IPS DF 6.9 (cell line): ENCODE measurements at regions not wholly inside any gene's neighbourhood (a gene's known extent, or its start where the extent isn't known, plus 50 kb on each side); places are given as distances from the start of the nearest gene placed in this dataset.

Source experiments
- DNase-seq: peaks from one replicate; pipeline ENCODE4 v3.0.0-alpha.2; 2013; ENCODE audit warnings: low read depth, low spot score
- H3K27ac ChIP-seq: one replicate; pipeline ENCODE4 v1.5.1; 2013; ENCODE audit warnings: low read length, control low read depth
- H3K27me3 ChIP-seq: 2 replicates; pipeline ENCODE4 v1.6.1; 2013; ENCODE audit warnings: mild to moderate bottlenecking, low read length; ENCODE audit not compliant: control insufficient read depth, insufficient read depth
- H3K36me3 ChIP-seq: 2 replicates; pipeline ENCODE4 v1.6.1; 2013; ENCODE audit warnings: low read length; ENCODE audit not compliant: control insufficient read depth, insufficient read depth
- H3K4me1 ChIP-seq: 2 replicates; pipeline ENCODE4 v1.6.1; 2013; ENCODE audit warnings: low read length; ENCODE audit not compliant: control insufficient read depth, insufficient read depth
- H3K4me3 ChIP-seq: 2 replicates; pipeline ENCODE4 v1.5.1; 2013; ENCODE audit warnings: mild to moderate bottlenecking, low read length
- H3K9me3 ChIP-seq: 2 replicates; pipeline ENCODE4 v1.6.1; 2013; ENCODE audit warnings: low read length, inconsistent platforms; ENCODE audit not compliant: control insufficient read depth, insufficient read depth
- WGBS: extraction: QIAGEN DNeasy Blood & Tissue Kit; methylation state at CpG from one replicate; pipeline ENCODE4 v1.1.7; 2013; ENCODE audit warnings: mixed read lengths, missing lambda C conversion rate; ENCODE audit not compliant: insufficient read length, insufficient coverage; 5-methylcytosine and 5-hydroxymethylcytosine counted together

DNA sequence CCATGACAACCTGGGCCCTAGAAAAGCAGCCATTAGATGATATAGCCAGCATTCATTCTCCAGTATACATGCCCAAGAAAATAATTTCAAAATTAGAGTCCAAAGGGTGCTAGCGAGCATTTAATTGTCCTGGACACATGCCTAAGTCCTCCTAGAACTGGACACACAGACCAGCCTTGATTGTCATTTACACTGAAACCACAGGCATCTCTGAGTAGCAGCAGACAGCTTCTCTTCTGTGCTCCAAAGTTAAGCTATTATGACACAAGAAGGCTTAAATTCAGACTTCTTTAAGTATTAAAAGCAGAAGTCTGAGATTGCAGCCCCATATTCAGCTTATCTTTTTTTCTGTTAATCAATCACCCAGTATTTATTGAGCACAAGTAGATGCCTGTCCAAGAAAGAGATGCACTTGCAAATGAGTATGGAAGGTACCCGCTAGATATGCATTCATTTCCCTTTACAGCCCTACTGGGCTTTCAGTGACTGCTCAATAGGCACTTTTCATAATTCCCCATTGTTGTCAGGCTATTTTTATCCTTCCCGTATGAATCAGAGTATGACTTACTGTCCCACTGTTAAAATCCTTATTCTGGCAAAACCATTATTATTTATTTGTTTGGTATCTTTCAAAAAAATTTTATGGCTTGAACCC is 374.1 kb downstream of the FBXW7 start:
- DNase-seq: no peak
- Histone ChIP-seq H3K4me1 (peaks cover 4% of the 10 kb centered on the region), H3K27ac (no peak overlapping the region), H3K27me3 (no peaks in the 10 kb centered on the region), H3K9me3 (no peaks in the 10 kb centered on the region), H3K4me3 (no peak overlapping the region), H3K36me3 (no peaks in the 10 kb centered on the region)
- WGBS: no CpG with 5 or more reads among the region's 3 CpGs

DNA sequence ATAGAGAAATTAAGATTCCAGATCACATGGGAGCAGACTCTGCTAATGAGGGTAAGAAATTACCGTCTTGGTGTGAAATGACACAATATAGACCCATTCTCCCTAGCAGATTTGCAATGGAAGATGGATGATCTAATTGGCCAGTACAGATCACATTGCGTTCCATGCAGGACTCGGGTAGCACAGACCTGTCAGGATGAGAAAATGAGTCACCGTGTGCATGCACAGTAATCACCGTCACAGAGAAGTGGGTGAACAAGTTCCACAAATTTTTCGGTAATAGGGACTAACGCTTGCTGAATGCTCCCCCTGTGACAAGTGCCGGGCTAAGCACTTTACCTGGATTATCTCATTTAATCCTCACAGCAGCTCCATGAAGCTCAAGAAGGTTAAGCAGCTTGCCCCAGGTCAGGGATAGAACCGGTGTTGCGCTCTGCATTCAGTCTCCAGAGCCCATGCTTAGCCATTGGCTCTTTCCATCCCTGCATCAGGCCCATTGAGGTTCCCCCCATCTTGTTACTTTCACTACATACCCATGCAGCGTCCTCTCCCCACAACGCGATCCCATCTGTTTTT is 375.6 kb downstream of the FBXW7 start:
- no peaks in the 10 kb centered on the region for H3K9me3 ChIP-seq
- H3K27ac ChIP-seq: no peak overlapping the region
- no peak overlapping the region for H3K4me3 ChIP-seq
- WGBS: no CpG with 5 or more reads among the region's 13 CpGs
- no peaks in the 10 kb centered on the region for H3K27me3 ChIP-seq
- no peak for DNase-seq
- H3K36me3 ChIP-seq: no peaks in the 10 kb centered on the region
- H3K4me1 ChIP-seq: peaks cover 4% of the 10 kb centered on the region

DNA sequence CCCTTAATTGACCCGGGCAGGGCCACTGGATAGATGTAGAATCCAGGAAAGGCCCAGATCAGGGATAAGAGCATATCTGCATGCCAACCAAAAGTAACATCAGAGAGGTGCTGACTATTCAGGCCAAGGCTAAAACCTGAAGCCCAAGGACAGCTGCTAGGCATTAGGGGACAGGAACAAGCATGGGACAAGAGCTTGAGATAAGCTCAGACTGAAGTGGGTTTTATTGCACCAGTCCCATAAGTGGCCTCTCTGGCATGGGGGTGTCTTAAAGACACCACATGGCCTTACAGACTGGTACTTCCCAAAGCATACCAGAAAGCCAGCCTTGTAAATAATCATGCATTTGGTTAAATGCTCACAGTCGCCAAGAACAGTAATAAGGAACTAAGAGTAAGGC is 376.1 kb downstream of the FBXW7 start:
- no peaks in the 10 kb centered on the region for H3K9me3 ChIP-seq
- H3K27ac ChIP-seq: no peak overlapping the region
- H3K4me1 ChIP-seq: peaks cover 4% of the 10 kb centered on the region
- H3K4me3 ChIP-seq: no peak overlapping the region
- no CpG with 5 or more reads among the region's 2 CpGs for WGBS
- no peaks in the 10 kb centered on the region for H3K27me3 ChIP-seq
- DNase-seq: no peak
- no peaks in the 10 kb centered on the region for H3K36me3 ChIP-seq

DNA sequence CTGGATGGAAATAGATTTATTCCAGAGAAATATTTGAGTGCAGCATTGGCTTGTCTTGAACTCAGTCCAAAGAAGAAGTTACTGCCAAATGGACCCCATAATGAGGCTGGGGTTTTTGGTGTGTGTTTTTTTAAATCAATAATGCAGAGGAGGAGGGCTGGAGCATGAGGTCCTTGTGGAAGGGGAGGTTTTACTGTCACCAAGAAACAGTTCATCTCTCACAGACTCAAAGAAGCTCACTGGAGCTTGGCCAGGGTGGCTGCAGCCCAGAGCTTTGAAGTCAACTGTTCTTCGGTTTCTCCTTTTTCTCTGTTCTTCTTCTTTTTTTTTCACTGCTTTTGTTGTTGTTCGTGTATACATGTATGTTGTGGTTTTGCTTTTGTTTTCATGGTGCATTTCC is 377.7 kb downstream of the FBXW7 start:
- DNase-seq: no peak
- Histone ChIP-seq H3K4me1 (peaks cover 1% of the 10 kb centered on the region; the same call in 1 of the 2 replicates), H3K4me3 (no peak overlapping the region), H3K27ac (no peak overlapping the region), H3K27me3 (no peaks in the 10 kb centered on the region), H3K9me3 (no peaks in the 10 kb centered on the region), H3K36me3 (no peaks in the 10 kb centered on the region)
- no CpG with 5 or more reads among the region's 2 CpGs for WGBS

DNA sequence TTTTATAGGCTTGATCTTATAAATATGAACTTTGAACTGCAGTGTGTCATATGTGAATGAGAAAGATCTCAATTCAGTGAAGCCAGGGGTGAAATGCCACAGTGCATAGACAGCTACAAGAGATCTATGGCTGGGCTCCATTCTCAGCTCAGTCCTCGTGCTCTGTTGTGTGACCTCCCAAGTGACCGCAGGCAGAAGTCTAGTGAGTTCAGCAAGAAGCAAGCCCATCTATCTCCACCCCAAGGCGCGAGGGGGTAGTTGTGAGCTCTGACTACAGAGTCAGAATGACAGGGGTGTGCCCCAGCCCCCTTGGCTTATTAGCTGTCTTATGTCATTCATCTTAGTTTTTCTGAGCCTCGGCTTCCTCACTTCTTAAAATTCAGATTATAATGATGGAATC is 378.3 kb downstream of the FBXW7 start:
- Histone ChIP-seq H3K4me1 (peaks cover 1% of the 10 kb centered on the region; the same call in 1 of the 2 replicates), H3K4me3 (no peak overlapping the region), H3K9me3 (no peaks in the 10 kb centered on the region), H3K27ac (no peak overlapping the region), H3K27me3 (no peaks in the 10 kb centered on the region), H3K36me3 (no peaks in the 10 kb centered on the region)
- WGBS: no CpG with 5 or more reads among the region's 5 CpGs
- no peak for DNase-seq

DNA sequence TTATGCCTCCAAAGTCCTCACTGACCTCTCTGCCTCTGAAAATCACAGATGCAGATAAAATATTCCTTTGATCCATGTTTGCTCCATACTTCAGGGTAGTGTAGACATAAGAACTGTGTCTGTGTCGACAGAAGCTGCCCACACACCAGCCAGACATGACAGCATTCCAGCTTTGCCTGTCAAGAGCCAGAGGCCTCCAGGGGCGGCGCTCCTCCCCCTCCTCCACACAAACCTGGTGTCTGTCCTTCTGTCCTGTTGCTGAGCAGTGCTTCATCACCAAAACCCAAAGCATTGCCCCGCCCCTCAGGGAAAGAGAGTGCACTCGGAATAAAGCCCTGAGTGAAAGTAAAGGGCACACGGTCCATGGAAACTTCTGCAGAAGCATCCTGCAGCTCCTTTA is 379.4 kb downstream of the FBXW7 start:
- H3K4me1 ChIP-seq: peaks cover 1% of the 10 kb centered on the region; the same call in 1 of the 2 replicates
- H3K27me3 ChIP-seq: no peaks in the 10 kb centered on the region
- WGBS: no CpG with 5 or more reads among the region's 6 CpGs
- H3K4me3 ChIP-seq: no peak overlapping the region
- no peak for DNase-seq
- H3K36me3 ChIP-seq: no peaks in the 10 kb centered on the region
- H3K27ac ChIP-seq: no peak overlapping the region
- no peaks in the 10 kb centered on the region for H3K9me3 ChIP-seq

DNA sequence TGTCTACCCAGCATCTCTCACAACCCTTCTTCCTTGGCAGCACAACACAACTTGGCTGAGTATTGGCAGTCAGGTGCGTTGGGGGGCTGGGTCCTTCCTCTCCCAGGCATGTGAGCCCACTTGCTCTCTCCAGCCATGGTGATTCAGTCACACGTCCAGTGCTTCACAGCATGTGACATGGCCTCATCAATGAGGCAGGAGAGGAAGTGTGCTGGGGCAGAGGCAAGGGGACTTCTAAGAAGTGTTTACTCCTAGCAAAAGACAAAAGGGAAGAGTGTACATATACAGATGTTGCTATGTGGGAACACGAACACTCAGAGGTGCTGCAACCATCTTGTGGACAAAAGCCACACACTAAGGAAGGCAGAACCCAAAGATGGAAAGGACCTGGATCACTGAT is 380.8 kb downstream of the FBXW7 start:
- Histone ChIP-seq H3K27me3 (no peaks in the 10 kb centered on the region), H3K4me3 (no peak overlapping the region), H3K27ac (no peak overlapping the region), H3K9me3 (no peaks in the 10 kb centered on the region), H3K36me3 (no peaks in the 10 kb centered on the region), H3K4me1 (peaks cover 1% of the 10 kb centered on the region; the same call in 1 of the 2 replicates)
- no CpG with 5 or more reads among the region's 3 CpGs for WGBS
- DNase-seq: no peak

DNA sequence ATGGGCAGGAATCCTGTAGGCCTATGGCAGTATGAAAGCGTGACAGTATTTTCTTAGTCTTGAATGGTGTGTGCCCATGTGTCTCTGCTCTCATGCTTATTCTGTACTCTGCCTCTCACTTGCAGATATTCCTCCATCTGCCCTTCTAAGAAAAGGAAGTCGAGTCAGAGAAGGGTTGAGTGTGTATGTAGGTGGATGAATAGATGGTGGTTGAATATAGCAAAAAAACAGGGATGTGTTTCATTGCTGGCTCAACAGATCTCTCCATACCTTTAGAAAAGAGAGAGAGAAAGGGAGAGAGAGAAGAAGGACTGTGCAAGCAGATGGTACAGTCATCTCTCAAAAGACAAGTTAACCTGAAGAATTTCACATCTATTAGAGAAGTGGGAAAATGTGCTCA is 381.5 kb downstream of the FBXW7 start:
- H3K4me1 ChIP-seq: peaks cover 1% of the 10 kb centered on the region; the same call in 1 of the 2 replicates
- H3K27me3 ChIP-seq: no peaks in the 10 kb centered on the region
- WGBS: no CpG with 5 or more reads among the region's 2 CpGs
- no peaks in the 10 kb centered on the region for H3K9me3 ChIP-seq
- H3K4me3 ChIP-seq: no peak overlapping the region
- no peaks in the 10 kb centered on the region for H3K36me3 ChIP-seq
- no peak overlapping the region for H3K27ac ChIP-seq
- DNase-seq: no peak

DNA sequence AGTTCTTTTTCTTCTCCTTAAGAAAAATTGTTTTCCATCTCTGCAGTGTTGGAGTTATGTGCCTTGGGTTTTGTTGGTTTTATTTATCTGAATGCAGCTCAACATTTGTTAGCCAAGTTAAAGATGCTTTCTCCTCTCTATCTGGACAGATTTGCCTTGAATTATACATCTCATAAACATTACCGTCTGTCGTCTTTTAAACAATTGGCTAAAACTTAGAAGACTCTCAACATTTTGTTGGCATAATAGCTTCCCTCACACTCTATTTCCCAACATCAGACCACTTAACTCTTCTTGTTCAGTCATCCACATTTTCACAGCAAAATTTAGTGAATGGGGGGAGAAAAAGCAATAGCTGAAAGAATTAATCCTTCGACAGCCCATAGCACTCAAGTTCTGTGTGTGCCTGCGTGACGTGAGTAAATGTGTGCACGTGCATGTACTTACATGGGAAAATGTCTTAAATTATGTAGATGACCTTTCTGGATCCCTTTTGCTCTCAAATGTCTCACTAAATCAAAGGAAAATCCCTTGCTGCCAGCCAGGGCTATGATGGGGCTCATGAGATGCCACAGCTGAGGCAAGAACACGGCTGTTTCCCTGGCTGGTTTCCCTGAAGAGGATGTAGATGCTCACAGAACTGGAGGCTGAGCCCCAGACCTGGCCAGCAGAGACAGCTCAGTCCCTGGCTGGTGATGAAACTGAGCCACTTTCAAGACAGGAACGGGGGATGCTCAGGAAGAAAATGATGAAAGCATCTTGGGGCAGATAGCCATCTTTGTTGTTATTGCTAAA is 382.2 kb downstream of the FBXW7 start:
- H3K4me1 ChIP-seq: peaks cover 1% of the 10 kb centered on the region; the same call in 1 of the 2 replicates
- 100% methylated on average over 2 of the region's 8 CpGs for WGBS
- no peak overlapping the region for H3K27ac ChIP-seq
- DNase-seq: no peak
- H3K27me3 ChIP-seq: no peaks in the 10 kb centered on the region
- H3K4me3 ChIP-seq: no peak overlapping the region
- no peaks in the 10 kb centered on the region for H3K36me3 ChIP-seq
- no peaks in the 10 kb centered on the region for H3K9me3 ChIP-seq

DNA sequence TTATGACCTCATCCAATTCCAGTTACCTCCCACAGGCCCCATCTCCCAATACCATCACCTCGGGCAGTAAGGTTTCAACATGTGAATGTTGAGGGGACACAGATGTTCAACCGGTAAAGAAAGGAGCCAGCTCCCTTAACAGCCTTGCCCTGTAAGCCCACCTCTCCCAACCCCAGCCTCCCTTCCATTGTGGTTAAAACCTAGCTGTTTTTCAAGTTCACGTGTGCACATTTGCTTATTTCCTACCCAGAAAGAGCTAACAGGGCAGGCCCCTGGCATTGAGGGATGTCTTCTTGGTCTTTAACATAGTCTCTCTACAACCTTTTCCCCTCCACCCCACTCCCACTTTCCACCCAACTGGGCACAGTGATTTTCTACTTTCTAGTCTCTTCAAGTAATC is 385.7 kb downstream of the FBXW7 start:
- no peak for DNase-seq
- H3K4me1 ChIP-seq: no peaks in the 10 kb centered on the region
- no peak overlapping the region for H3K4me3 ChIP-seq
- no peak overlapping the region for H3K27ac ChIP-seq
- no peaks in the 10 kb centered on the region for H3K36me3 ChIP-seq
- peaks cover 4% of the 10 kb centered on the region; the same call in 1 of the 2 replicates for H3K9me3 ChIP-seq
- no peaks in the 10 kb centered on the region for H3K27me3 ChIP-seq
- no CpG with 5 or more reads among the region's 3 CpGs for WGBS
